ENCODE measurements at regions not wholly inside any gene's neighbourhood (a gene's known extent, or its start where the extent isn't known, plus 50 kb on each side); places are given as distances from the start of the nearest gene placed in this dataset.

GRCh38 chr6:26164120-26164505, 76.9 kb downstream of the HFE start:
- no peaks in the 10 kb centered on the region for H3K27me3 Mint-ChIP-seq
- H3K27ac Mint-ChIP-seq: peak overlapping the region; percentile 88
- H3K4me1 Mint-ChIP-seq (ENCODE audit: low read depth): peaks cover 59% of the 10 kb centered on the region
- no peak overlapping the region for H3K4me3 Mint-ChIP-seq
- peaks cover 4% of the 10 kb centered on the region for H3K36me3 Mint-ChIP-seq
- H3K9me3 Mint-ChIP-seq (ENCODE audit: low read depth): no peaks in the 10 kb centered on the region

- Mint-ChIP-seq H3K27me3 (no peaks in the 10 kb centered on the region), H3K27ac (peak overlapping the region; percentile 77), H3K9me3 (ENCODE audit: low read depth) (no peaks in the 10 kb centered on the region), H3K36me3 (peaks cover 2% of the 10 kb centered on the region), H3K4me3 (peak overlapping the region; percentile 6), H3K4me1 (ENCODE audit: low read depth) (peaks cover 58% of the 10 kb centered on the region)
These were observed 78.1 kb downstream of the HFE start for GRCh38 chr6:26165261-26165790.

- Mint-ChIP-seq H3K9me3 (ENCODE audit: low read depth) (no peaks in the 10 kb centered on the region), H3K27ac (peak overlapping the region; percentile 99), H3K36me3 (no peaks in the 10 kb centered on the region), H3K4me1 (ENCODE audit: low read depth) (peaks cover 61% of the 10 kb centered on the region), H3K4me3 (peak overlapping the region; percentile 97), H3K27me3 (no peaks in the 10 kb centered on the region)
These were observed 83.0 kb downstream of the HFE start for GRCh38 chr6:26170181-26170580.

- Mint-ChIP-seq H3K4me3 (peak overlapping the region; percentile 97), H3K27ac (peak overlapping the region; percentile 99), H3K27me3 (no peaks in the 10 kb centered on the region), H3K36me3 (no peaks in the 10 kb centered on the region), H3K4me1 (ENCODE audit: low read depth) (peaks cover 59% of the 10 kb centered on the region), H3K9me3 (ENCODE audit: low read depth) (no peaks in the 10 kb centered on the region)
These were observed 84.0 kb downstream of the HFE start for GRCh38 chr6:26170951-26171841.

- no peaks in the 10 kb centered on the region for H3K9me3 Mint-ChIP-seq (ENCODE audit: low read depth)
- H3K27ac Mint-ChIP-seq: peak overlapping the region; percentile 99
- no peaks in the 10 kb centered on the region for H3K27me3 Mint-ChIP-seq
- H3K4me3 Mint-ChIP-seq: peak overlapping the region; percentile 97
- peaks cover 53% of the 10 kb centered on the region for H3K4me1 Mint-ChIP-seq (ENCODE audit: low read depth)
- H3K36me3 Mint-ChIP-seq: no peaks in the 10 kb centered on the region
These were observed 85.4 kb downstream of the HFE start for GRCh38 chr6:26172608-26172968.

GRCh38 chr6:26173836-26174145, 86.6 kb downstream of the HFE start:
- Mint-ChIP-seq H3K9me3 (ENCODE audit: low read depth) (no peaks in the 10 kb centered on the region), H3K27ac (peak overlapping the region; percentile 89), H3K36me3 (no peaks in the 10 kb centered on the region), H3K4me1 (ENCODE audit: low read depth) (peaks cover 53% of the 10 kb centered on the region), H3K27me3 (no peaks in the 10 kb centered on the region), H3K4me3 (peak overlapping the region; percentile 66)

- peak overlapping the region; percentile 56 for H3K4me3 Mint-ChIP-seq
- H3K36me3 Mint-ChIP-seq: no peaks in the 10 kb centered on the region
- peaks cover 44% of the 10 kb centered on the region for H3K4me1 Mint-ChIP-seq (ENCODE audit: low read depth)
- peak overlapping the region; percentile 83 for H3K27ac Mint-ChIP-seq
- no peaks in the 10 kb centered on the region for H3K9me3 Mint-ChIP-seq (ENCODE audit: low read depth)
- H3K27me3 Mint-ChIP-seq: no peaks in the 10 kb centered on the region
These were observed 87.8 kb downstream of the HFE start for GRCh38 chr6:26175033-26175427.

- no peaks in the 10 kb centered on the region for H3K27me3 Mint-ChIP-seq
- H3K36me3 Mint-ChIP-seq: no peaks in the 10 kb centered on the region
- H3K9me3 Mint-ChIP-seq (ENCODE audit: low read depth): no peaks in the 10 kb centered on the region
- H3K4me1 Mint-ChIP-seq (ENCODE audit: low read depth): peaks cover 43% of the 10 kb centered on the region
- peak overlapping the region; percentile 56 for H3K4me3 Mint-ChIP-seq
- H3K27ac Mint-ChIP-seq: peak overlapping the region; percentile 83
These were observed 88.4 kb downstream of the HFE start for GRCh38 chr6:26175428-26176181.

GRCh38 chr6:26179675-26180074, 92.4 kb downstream of the HFE start:
- no peaks in the 10 kb centered on the region for H3K9me3 Mint-ChIP-seq (ENCODE audit: low read depth)
- peaks cover 40% of the 10 kb centered on the region for H3K4me1 Mint-ChIP-seq (ENCODE audit: low read depth)
- H3K36me3 Mint-ChIP-seq: no peaks in the 10 kb centered on the region
- no peak overlapping the region for H3K4me3 Mint-ChIP-seq
- H3K27ac Mint-ChIP-seq: no peak overlapping the region
- H3K27me3 Mint-ChIP-seq: no peaks in the 10 kb centered on the region

- Mint-ChIP-seq H3K9me3 (ENCODE audit: low read depth) (no peaks in the 10 kb centered on the region), H3K27me3 (no peaks in the 10 kb centered on the region), H3K4me3 (no peak overlapping the region), H3K36me3 (no peaks in the 10 kb centered on the region), H3K27ac (peak overlapping the region; percentile 36), H3K4me1 (ENCODE audit: low read depth) (peaks cover 34% of the 10 kb centered on the region)
These were observed 93.1 kb downstream of the HFE start for GRCh38 chr6:26180346-26180745.

- H3K27me3 Mint-ChIP-seq: no peaks in the 10 kb centered on the region
- H3K4me1 Mint-ChIP-seq (ENCODE audit: low read depth): peaks cover 34% of the 10 kb centered on the region
- peaks cover 3% of the 10 kb centered on the region for H3K9me3 Mint-ChIP-seq (ENCODE audit: low read depth)
- peak overlapping the region; percentile 86 for H3K27ac Mint-ChIP-seq
- H3K4me3 Mint-ChIP-seq: peak overlapping the region; percentile 92
- no peaks in the 10 kb centered on the region for H3K36me3 Mint-ChIP-seq
These were observed 96.0 kb downstream of the HFE start for GRCh38 chr6:26183237-26183580.

GRCh38 chr6:26183581-26184366, 96.5 kb downstream of the HFE start:
- H3K27ac Mint-ChIP-seq: peak overlapping the region; percentile 86
- H3K27me3 Mint-ChIP-seq: no peaks in the 10 kb centered on the region
- peaks cover 3% of the 10 kb centered on the region for H3K9me3 Mint-ChIP-seq (ENCODE audit: low read depth)
- peak overlapping the region; percentile 92 for H3K4me3 Mint-ChIP-seq
- H3K36me3 Mint-ChIP-seq: no peaks in the 10 kb centered on the region
- H3K4me1 Mint-ChIP-seq (ENCODE audit: low read depth): peaks cover 40% of the 10 kb centered on the region

GRCh38 chr6:26184367-26184891, 97.2 kb downstream of the HFE start:
- H3K27ac Mint-ChIP-seq: peak overlapping the region; percentile 86
- peaks cover 3% of the 10 kb centered on the region for H3K9me3 Mint-ChIP-seq (ENCODE audit: low read depth)
- H3K36me3 Mint-ChIP-seq: no peaks in the 10 kb centered on the region
- H3K4me1 Mint-ChIP-seq (ENCODE audit: low read depth): peaks cover 44% of the 10 kb centered on the region
- H3K4me3 Mint-ChIP-seq: peak overlapping the region; percentile 92
- no peaks in the 10 kb centered on the region for H3K27me3 Mint-ChIP-seq

GRCh38 chr6:26185004-26185403, 97.8 kb downstream of the HFE start:
- H3K4me3 Mint-ChIP-seq: peak overlapping the region; percentile 92
- peaks cover 3% of the 10 kb centered on the region for H3K9me3 Mint-ChIP-seq (ENCODE audit: low read depth)
- no peaks in the 10 kb centered on the region for H3K36me3 Mint-ChIP-seq
- H3K27ac Mint-ChIP-seq: peak overlapping the region; percentile 86
- peaks cover 49% of the 10 kb centered on the region for H3K4me1 Mint-ChIP-seq (ENCODE audit: low read depth)
- no peaks in the 10 kb centered on the region for H3K27me3 Mint-ChIP-seq

All from activated naive CD8-positive, alpha-beta T cell (primary cell).